Thyroid gland (tissue), 4 donors: ENCODE measurements at regions not wholly inside any gene's neighbourhood (a gene's known extent, or its start where the extent isn't known, plus 50 kb on each side); places are given as distances from the start of the nearest gene placed in this dataset.

Experiments used
- DNase-seq, 2 donors: peaks; one replicate each; pipeline ENCODE4 v3.0.0-alpha.2; 2019
- H3K27ac ChIP-seq, 3 donors: fragments of 200-600 bp; sonication (generic); 1 replicate in 2 of 3; 2 replicates in 1 of 3; pipeline ENCODE4 v1.5.1; 2016 to 2019; ENCODE audit warnings: mild to moderate bottlenecking in 1 of 3, moderate library complexity in 1 of 3
- H3K27me3 ChIP-seq: fragments of 200-600 bp; sonication (generic); one replicate; pipeline ENCODE4 v1.5.1; 2019
- H3K36me3 ChIP-seq, 2 donors: fragments of 200-600 bp; sonication (generic); one replicate each; pipeline ENCODE4 v1.5.1; 2016 to 2019
- H3K4me1 ChIP-seq, 2 donors: fragments of 200-600 bp; sonication (generic); one replicate each; pipeline ENCODE4 v1.5.1; 2017 to 2019
- H3K4me3 ChIP-seq, 3 donors: fragments of 200-600 bp; sonication (generic); replicated peaks in 1 of 3; 1 replicate in 2 of 3; 2 replicates in 1 of 3; pipeline ENCODE4 v1.5.1; 2016; ENCODE audit warnings: mild to moderate bottlenecking in 1 of 3
- H3K9me3 ChIP-seq: fragments of 200-600 bp; sonication (generic); one replicate; pipeline ENCODE4 v1.5.1; 2017
- POLR2A ChIP-seq, 2 donors: fragments of 450-650 bp; IDR thresholded peaks; one replicate each; pipeline ENCODE4 v1.6.1; 2017; ENCODE audit warnings: antibody characterized with exemption in 2 of 2, mild to moderate bottlenecking in 2 of 2, moderate library complexity in 1 of 2
- WGBS, 2 donors: methylation state at CpG; one replicate each; pipeline ENCODE4 v1.1.5; 2017; 5-methylcytosine and 5-hydroxymethylcytosine counted together
- intact Hi-C: fragments of 100-400 bp; cut with DNase I; formaldehyde crosslinking; loops from one replicate; pipeline ENCODE4 v1.15.1; 2023
- TF ChIP-seq, protein P1 (sequence below), 6 experiments: fragments of 200-600 bp in 3 of 6; fragments of 450-650 bp in 3 of 6; sonication (generic) in 3 of 6; IDR thresholded peaks; one replicate each; pipeline ENCODE4 v1.5.1; 2016 to 2019; ENCODE audit warnings: antibody characterized with exemption in 6 of 6, mild to moderate bottlenecking in 2 of 6, inconsistent platforms in 1 of 6, moderate library complexity in 1 of 6

DNA sequence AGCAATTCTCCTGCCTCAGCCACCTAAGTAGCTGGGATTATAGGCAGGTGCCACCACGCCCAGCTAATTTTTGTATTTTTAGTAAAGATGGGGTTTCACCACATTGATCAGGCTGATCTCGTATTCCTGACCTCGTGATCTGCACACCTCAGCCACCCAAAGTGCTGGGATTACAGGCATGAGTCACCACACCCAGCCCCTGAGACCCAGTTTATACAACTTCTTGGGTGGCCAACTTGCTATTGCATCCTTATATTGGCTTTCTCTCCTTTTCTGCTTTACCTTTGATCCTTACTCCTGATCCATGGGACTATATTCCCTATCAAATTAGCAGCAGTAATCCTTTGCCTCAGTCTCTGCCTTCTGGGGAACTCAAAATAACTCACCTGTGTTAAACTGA is 659.1 kb downstream of the PRELID2 start:
- Histone ChIP-seq H3K36me3 (no peaks in the 10 kb centered on the region), H3K27ac (no peak overlapping the region), H3K27me3 (no peaks in the 10 kb centered on the region), H3K4me3 (no peak overlapping the region), H3K9me3 (no peaks in the 10 kb centered on the region), H3K4me1 (no peaks in the 10 kb centered on the region)
- TF ChIP-seq, protein P1, sequence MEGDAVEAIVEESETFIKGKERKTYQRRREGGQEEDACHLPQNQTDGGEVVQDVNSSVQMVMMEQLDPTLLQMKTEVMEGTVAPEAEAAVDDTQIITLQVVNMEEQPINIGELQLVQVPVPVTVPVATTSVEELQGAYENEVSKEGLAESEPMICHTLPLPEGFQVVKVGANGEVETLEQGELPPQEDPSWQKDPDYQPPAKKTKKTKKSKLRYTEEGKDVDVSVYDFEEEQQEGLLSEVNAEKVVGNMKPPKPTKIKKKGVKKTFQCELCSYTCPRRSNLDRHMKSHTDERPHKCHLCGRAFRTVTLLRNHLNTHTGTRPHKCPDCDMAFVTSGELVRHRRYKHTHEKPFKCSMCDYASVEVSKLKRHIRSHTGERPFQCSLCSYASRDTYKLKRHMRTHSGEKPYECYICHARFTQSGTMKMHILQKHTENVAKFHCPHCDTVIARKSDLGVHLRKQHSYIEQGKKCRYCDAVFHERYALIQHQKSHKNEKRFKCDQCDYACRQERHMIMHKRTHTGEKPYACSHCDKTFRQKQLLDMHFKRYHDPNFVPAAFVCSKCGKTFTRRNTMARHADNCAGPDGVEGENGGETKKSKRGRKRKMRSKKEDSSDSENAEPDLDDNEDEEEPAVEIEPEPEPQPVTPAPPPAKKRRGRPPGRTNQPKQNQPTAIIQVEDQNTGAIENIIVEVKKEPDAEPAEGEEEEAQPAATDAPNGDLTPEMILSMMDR (IDR thresholded peaks at IDR 0.05): no peak
- TF ChIP-seq POLR2A (IDR thresholded peaks at IDR 0.05): no peak
- WGBS, 2 donors: 86 to 96% methylated on average over 3 of the region's 3 CpGs
- intact Hi-C loops: no loop called here
- DNase-seq: no peak

DNA sequence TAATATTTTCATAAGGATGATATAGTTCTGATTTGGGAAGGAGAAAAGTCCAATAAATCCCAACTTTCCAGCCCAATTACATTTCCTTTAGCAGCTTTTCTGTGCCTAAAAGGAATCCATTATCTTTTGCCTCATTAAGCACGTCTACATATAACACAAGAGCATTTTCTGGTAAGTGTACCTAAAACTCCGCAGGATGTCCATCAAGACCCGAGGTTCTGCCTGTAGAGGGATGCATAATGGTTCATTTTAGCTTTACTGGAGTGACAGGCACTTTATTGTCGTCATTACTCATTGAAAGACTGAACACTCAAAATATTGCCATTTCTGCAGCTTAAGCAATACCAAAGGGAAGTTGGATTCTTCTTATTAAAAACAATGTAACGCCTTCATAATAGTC is 669.0 kb downstream of the PRELID2 start:
- H3K27ac ChIP-seq: no peak overlapping the region
- no peak for DNase-seq
- no peak for TF ChIP-seq POLR2A (IDR thresholded peaks at IDR 0.05)
- TF ChIP-seq, protein P1 (IDR thresholded peaks at IDR 0.05): no peak

GRCh38 chr5:145163876-145164275 is 671.3 kb downstream of the PRELID2 start:
- 51 to 62% methylated on average over 3 of the region's 3 CpGs for WGBS, 2 donors
- H3K27me3 ChIP-seq: no peaks in the 10 kb centered on the region
- no peak overlapping the region for H3K27ac ChIP-seq
- intact Hi-C loops: no loop called here
- H3K9me3 ChIP-seq: no peaks in the 10 kb centered on the region
- H3K4me1 ChIP-seq: no peaks in the 10 kb centered on the region
- TF ChIP-seq, protein P1 (IDR thresholded peaks at IDR 0.05): no peak
- no peak for TF ChIP-seq POLR2A (IDR thresholded peaks at IDR 0.05)
- no peaks in the 10 kb centered on the region for H3K36me3 ChIP-seq
- no peak for DNase-seq
- no peak overlapping the region for H3K4me3 ChIP-seq

More for the DNA sequence above, 669.0 kb downstream of the PRELID2 start:
- intact Hi-C loops: no loop called here
- Histone ChIP-seq H3K4me3 (no peak overlapping the region), H3K4me1 (no peaks in the 10 kb centered on the region), H3K27me3 (no peaks in the 10 kb centered on the region), H3K36me3 (no peaks in the 10 kb centered on the region), H3K9me3 (no peaks in the 10 kb centered on the region)
- WGBS, 2 donors: 78 to 79% methylated on average over 5 of the region's 5 CpGs

DNA sequence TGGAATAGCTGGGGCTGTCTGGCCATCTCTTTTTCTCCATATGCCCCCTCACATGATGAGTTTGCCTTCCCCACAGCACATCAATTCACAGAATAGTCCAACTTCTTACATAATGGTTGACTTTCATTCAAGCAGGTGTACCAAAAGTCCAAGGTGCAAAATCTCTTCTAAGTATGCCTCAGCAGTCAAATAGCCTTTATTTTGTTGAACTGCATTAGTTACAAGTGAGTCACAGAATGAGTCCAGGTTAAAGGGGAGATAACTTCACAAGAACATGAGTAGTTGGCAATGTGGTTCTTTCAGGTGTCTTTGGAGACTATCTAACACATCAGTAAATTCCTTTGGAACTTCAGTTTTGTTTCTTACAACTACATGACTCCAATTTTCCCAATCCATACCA is 672.5 kb downstream of the PRELID2 start:
- Histone ChIP-seq H3K4me1 (no peaks in the 10 kb centered on the region), H3K9me3 (no peaks in the 10 kb centered on the region), H3K4me3 (no peak overlapping the region), H3K27ac (no peak overlapping the region), H3K36me3 (no peaks in the 10 kb centered on the region), H3K27me3 (no peaks in the 10 kb centered on the region)
- TF ChIP-seq, protein P1 (IDR thresholded peaks at IDR 0.05): no peak
- no peak for TF ChIP-seq POLR2A (IDR thresholded peaks at IDR 0.05)
- intact Hi-C loops: no loop called here
- DNase-seq: no peak

DNA sequence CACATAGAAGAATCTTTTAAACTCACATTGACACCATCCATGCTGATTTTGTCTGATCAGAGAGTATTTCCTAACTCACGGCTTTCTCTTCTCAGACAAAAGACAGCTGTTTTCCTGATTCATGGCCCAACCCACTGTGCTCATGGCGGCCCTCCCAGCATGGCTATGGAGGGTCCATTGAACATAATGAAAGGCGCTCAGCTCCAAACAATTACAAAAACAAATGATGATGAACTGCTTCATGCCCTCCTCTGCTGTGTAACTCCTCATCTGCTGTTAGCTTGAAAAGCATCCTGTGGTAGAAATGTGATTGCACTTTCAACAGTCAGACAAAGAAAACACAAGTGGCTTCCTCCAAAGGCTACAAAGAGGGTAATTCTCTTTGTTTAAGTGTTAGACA is 673.8 kb downstream of the PRELID2 start:
- no peaks in the 10 kb centered on the region for H3K36me3 ChIP-seq
- H3K4me3 ChIP-seq: no peak overlapping the region
- no peaks in the 10 kb centered on the region for H3K27me3 ChIP-seq
- 72 to 79% methylated on average over 3 of the region's 3 CpGs for WGBS, 2 donors
- no peak overlapping the region for H3K27ac ChIP-seq
- intact Hi-C loops: no loop called here
- no peak for DNase-seq
- no peaks in the 10 kb centered on the region for H3K9me3 ChIP-seq
- TF ChIP-seq POLR2A (IDR thresholded peaks at IDR 0.05): no peak
- TF ChIP-seq, protein P1 (IDR thresholded peaks at IDR 0.05): no peak
- no peaks in the 10 kb centered on the region for H3K4me1 ChIP-seq
